Kasumi-1 (cell line): ENCODE measurements at regions not wholly inside any gene's neighbourhood (a gene's known extent, or its start where the extent isn't known, plus 50 kb on each side); places are given as distances from the start of the nearest gene placed in this dataset.

Experiments used
- DNase-seq, 2 experiments: peaks; one replicate each; lab custom pipeline; 2025; lab: John Stamatoyannopoulos, UW

DNA sequence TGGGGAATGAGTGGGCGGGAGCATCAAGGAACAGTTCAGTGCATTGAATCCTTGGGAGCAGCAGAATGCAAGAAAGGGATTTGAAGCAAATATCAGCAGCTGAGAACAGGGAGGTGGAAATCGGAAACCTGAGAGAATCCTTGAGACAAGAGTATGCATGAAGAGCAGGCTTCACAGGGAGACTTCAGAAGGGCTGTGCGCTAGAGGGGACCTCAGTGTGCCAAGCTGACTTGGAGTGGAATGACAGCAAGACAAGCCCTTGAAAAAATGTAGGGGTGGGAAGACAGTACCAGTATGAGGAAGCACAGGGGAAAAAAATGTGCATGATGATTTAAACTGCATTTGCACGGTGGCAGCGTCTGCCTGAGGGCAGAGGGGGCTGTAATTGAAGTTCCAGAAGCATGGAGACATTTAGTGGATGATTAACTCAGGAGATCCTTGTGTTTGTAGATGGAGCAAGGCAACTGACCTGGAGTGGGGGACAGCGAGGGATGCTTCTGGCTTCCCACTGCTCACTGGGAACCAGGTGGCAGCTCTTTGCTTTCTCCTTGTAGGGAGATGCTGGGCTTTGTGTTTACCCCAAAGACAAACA, 204.9 kb upstream of the PLET1 start:
- DNase-seq, result no peak

- DNase-seq, result no peak
These were observed 207.1 kb upstream of the PLET1 start for GRCh38 chr11:112467721-112468120.

DNA sequence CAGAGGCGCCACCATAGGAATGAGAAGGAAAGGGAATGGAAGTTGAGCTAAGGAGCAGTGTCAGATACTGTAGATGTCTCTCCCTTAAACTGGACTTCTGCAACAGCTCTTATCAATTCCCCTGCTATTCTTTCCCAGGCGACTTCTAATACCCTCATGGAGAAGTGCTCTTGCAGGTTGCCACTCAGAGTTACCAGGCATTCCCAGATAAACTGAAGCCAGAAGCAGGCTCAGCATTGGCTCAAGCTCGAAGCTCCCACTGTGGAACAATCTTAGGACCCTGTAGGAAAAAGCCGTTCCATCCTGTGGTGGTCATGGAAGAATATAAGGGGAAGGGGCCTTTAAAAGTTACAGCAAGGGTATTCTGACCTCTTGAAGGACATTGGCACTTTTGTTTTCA, 208.7 kb upstream of the PLET1 start:
- no peak for DNase-seq

DNA sequence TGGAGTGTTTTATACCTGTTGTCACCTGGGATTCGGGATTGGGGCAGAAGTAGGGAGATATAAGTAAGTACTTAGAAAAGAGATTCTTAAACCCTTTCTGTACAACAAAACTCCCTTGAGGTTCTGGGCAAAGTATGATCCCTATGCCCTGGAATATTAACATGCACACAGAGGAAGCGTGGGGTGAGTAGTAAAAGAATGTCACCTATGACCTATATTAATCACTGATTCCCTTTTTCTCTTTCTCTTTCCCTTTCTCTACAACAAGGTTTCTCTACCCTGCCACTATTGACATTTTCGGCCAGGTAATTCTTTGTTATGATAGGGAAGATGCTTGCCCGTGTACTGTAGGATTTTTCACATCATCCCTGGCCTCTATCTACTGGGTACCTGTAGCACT, 209.7 kb upstream of the PLET1 start:
- DNase-seq, result no peak

- no peak for DNase-seq
These were observed 211.1 kb upstream of the PLET1 start for GRCh38 chr11:112471731-112472130.

- no peak for DNase-seq
These were observed 216.5 kb upstream of the PLET1 start for GRCh38 chr11:112477152-112477551.

DNA sequence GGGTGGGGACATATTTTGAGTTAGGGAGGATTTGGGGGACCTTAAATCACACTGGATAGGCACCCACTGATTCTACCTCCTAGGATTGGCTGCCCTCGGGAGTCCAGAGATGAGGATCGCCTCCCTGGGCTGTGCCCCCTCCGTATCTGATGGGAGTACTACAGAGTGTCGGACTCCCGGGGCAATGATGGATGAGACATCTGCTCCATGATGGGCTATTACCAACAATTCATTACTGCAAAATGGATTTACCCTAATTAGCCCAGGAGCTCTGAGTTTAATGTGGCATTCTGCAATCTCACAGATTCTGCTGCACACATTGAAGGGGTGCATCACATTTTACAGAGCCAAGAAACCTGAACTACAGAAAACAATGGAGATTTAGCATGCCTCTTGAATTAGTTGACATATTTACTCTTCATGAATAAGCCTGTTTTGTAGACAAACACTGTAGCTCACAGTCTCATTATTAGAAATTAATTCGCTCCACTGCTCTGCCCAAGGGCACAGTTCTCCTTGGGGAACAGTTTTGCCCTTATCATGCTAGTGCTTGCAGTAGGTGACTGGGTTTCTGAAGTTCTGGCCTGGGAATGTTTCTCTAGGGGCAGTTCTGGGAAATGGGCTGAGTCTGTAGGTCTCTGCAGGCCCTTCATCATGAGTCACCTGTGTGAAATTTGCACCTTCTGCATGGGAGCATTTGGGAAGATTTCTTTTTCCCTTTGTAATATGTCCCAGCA, 217.1 kb upstream of the PLET1 start:
- no peak for DNase-seq

GRCh38 chr11:112478806-112479205, 218.1 kb upstream of the PLET1 start:
- no peak for DNase-seq

DNA sequence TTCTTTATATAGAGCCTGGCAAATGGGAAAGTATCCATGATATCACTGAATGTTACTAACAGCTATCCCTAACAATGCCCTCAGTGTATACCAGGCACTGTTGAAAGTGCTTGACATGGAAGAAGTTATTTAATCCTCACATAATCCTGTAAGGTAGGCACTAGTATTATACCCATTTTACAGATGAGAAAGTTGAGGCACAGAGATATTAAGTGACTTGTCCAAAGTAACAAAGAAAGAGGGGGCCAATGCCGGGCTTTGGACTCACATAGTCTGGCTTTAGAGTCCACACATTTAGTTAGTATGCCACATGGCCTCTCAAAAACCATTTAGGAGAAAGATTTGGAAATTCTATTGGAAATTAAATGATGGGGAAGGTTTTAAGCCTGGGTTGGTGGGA, 220.8 kb upstream of the PLET1 start:
- DNase-seq, result no peak

DNA sequence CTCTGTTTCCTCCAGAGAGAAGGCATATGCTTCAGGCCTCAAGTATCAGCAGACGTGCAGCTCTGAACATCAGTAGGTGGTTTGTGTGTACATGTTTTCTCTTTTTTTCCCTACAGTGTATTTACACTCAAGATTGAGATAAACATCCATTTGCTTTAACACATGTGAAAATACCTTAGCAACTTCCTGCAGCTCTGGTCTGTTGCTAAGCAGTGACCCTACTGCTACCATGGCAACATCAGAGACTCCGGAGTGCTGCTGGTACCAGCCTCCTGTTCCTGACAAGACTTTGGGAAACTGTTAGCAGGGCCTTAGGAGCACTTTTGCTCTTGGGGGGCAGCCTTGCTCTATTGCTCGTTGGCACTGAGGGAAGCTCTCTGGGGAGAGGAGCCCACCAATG, 221.2 kb upstream of the PLET1 start:
- DNase-seq, result no peak

- DNase-seq, result no peak
These were observed 224.6 kb upstream of the PLET1 start for GRCh38 chr11:112485280-112485679.

DNA sequence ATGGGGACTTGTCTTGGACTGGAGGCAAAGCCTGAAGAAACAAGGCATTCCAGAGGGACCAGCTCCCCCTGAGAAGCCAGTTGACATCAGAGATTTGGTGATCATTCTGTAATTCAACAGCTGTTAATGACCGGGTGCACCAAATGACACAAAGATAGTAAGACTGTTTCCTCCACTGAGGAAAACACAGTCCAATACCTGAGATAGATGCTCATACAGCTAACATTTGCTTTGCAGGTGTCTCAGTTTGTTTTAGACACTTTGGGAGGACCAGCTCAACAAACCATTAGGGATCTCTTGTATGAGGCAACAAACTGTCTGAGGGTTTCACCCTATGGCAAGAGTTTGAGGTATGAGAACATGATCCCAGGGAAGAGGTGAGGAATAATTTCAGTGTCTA, 237.2 kb upstream of the PLET1 start:
- no peak for DNase-seq

GRCh38 chr11:112498701-112499100, 238.0 kb upstream of the PLET1 start:
- DNase-seq, result no peak

- no peak for DNase-seq
These were observed 238.7 kb upstream of the PLET1 start for GRCh38 chr11:112499153-112499880.

- DNase-seq, result no peak
These were observed 239.2 kb upstream of the PLET1 start for GRCh38 chr11:112499881-112500204.

- DNase-seq, result no peak
These were observed 242.8 kb upstream of the PLET1 start for GRCh38 chr11:112503410-112503809.

DNA sequence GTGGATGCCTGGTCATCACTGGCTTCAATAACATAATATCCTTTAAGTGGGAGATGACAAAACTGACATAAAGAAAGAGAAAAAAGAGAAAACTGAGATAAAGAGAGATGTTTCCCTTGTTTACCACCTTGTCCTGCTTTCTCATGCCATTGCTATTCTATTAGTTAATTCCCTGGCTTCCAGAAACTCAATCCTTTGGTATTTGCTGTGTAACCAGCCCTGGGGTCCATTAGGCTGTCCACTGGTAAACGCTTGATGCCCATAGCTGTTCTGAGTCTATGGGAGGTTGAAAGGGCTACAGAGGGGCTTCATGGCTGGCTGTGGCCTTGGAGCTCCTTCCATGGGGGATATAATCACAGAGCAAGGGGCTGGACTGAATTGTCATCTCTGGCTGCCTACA, 243.4 kb upstream of the PLET1 start:
- no peak for DNase-seq

GRCh38 chr11:112506852-112507251, 246.2 kb upstream of the PLET1 start:
- DNase-seq, result no peak

- DNase-seq, result no peak
These were observed 246.6 kb upstream of the PLET1 start for GRCh38 chr11:112507281-112507680.

GRCh38 chr11:112508750-112509149, 248.1 kb upstream of the PLET1 start:
- no peak for DNase-seq

DNA sequence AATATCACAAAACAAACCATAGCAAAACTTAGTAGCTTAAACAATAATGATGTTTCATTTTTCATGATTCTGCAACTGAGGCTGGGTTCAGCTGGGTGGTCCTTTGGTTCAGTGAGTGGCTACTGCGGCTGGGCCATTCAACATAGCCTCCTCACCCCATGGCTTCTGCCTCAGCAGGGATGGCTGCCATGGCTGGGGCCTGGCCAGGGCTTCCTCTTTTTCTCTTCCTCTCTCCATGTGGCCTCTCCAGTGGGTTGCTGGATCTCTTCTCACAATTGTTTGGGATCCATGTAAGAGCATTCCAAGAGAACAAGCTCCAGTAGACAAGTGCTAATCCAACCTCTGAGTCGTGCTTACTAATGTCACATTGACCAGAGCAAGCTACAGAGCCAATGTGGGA, 248.6 kb upstream of the PLET1 start:
- DNase-seq, result no peak

DNA sequence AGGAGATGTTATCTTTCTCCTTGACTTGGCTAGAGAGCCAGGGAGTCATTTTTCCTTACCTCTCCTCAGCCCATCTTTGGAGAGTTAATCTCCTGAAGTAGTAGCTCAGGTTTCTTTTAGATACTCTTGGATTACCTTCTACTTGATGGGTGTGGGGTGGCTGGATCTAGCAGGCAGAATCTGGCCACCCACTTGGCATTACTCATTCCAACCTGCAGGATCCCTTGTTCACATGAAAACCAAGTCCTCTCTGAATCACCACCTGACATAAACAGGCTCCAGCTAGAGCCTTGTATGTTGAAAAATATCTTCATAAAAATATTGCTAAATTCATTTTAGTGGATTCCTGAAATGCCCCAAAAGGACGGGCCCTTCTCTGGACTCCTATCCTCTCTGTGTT, 250.6 kb upstream of the PLET1 start:
- DNase-seq, result no peak

DNA sequence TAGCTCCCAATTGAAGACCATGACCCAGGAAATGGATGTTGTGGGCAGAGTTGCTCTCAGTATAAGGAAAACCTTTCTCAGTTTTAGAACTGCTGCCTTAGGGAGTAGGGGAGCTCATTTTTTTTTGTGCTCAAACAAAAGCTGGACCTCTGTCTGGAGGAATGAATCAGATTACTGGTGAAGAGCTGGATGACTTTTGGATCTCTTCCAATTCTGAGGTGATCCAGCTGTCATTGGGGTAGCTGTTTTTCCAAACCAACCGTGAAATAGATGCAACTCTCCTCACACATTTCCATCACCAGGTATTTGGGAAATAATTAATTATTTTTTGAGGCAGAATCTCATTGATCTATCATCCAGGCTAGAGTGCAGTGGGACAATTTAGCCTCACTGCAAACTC, 251.3 kb upstream of the PLET1 start:
- no peak for DNase-seq

GRCh38 chr11:112513417-112513816, 252.8 kb upstream of the PLET1 start:
- no peak for DNase-seq
